Dermis blood vessel endothelial cell (primary cell): ENCODE measurements at regions not wholly inside any gene's neighbourhood (a gene's known extent, or its start where the extent isn't known, plus 50 kb on each side); places are given as distances from the start of the nearest gene placed in this dataset.
"Not testable (repeated sequence)": the region's sequence is repeated elsewhere in the genome, so short reads cannot be mapped to it uniquely, and the experiment has no call there.

Experiments used
- DNase-seq: peaks from one replicate; pipeline ENCODE4 v3.0.0; 2010

GRCh38 chr5:2829239-2829638 is 77.8 kb upstream of the IRX2 start:
- no peak for DNase-seq

DNA sequence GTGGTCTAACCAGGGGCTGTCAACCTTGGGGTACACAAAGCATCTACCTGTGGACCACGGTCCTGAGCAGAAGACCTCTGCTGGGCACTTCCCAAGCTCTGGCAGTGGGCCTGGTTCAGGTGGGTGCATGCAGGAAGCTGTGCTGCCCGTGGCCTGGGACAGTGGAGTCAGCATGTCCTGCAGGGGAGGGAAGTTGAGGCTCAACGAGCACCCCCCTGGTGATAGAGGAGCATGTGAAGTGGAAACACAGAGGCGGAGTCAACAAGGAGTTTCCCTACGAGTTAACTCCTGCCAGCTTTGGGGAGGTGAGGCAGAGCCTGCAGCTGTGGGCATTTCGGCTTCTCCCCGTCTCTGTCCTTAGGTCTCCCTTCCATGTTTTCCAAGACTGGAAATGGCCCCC is 67.5 kb upstream of the IRX2 start:
- DNase-seq, result no peak

GRCh38 chr5:2817031-2817603 is 65.6 kb upstream of the IRX2 start:
- no peak for DNase-seq

DNA sequence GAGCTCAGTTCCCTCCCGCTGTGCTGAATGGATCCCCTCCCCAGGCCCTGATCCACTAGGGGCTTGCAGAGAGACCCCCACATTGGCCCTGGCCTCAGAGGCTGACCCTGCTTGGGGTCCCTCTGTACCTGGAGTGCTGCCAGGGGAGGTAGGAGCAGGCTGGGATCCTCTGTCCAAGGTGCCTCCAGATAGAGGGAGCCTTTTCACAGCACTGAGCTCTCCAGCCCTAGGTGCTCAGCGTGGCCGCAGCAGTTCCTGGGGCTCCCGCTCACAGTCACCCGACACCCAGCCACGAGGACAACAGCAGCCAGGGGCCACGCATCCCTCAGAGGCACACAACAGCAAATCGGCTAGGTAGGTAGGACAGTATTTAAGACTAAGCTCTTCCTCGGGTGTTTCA is 62.2 kb upstream of the IRX2 start:
- DNase-seq, result no peak

DNA sequence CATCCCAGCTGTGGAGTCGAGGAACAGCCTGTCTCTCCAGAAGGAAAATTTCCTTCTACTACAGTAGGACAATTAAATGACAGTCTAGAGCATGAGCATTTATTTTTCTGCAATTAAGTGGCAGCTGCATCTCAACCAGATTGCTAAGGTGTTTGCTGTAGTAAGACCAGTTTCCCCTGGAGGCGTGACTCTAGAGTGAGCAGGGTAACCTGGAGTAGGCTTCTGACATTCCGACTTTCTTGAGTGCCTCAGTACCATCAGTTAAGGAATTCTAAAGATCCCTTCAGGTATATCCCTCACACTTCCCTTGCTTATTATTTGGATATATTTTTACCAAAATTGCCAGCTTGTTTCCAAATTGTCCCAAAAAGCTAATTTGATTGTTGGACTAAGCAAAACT is 59.2 kb upstream of the IRX2 start:
- no peak for DNase-seq

GRCh38 chr5:2807244-2807643 is 55.8 kb upstream of the IRX2 start:
- DNase-seq, result not testable (repeated sequence)

GRCh38 chr5:2806176-2806575 is 54.7 kb upstream of the IRX2 start:
- no peak for DNase-seq

GRCh38 chr5:2805080-2805479 is 53.6 kb upstream of the IRX2 start:
- no peak for DNase-seq

DNA sequence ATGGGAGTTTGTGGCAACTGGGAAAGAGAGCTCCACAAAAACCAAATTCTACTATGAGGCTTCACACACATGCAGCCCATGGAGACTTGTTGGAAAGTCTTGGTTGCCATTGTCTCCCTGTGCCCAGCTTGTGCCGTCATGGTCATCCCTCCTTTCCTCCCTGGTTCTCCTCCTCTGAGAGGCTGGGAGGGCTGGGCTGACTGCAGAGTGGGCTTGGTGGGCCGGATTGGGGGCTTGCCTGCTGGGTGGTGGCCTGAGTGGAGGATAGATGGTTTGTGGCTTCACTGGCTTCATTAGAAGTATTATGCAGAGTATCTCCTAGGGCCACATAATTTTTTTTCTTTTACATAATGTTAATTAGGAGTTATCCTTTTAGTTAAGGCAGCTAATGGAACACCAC is 52.3 kb upstream of the IRX2 start:
- DNase-seq, result no peak

DNA sequence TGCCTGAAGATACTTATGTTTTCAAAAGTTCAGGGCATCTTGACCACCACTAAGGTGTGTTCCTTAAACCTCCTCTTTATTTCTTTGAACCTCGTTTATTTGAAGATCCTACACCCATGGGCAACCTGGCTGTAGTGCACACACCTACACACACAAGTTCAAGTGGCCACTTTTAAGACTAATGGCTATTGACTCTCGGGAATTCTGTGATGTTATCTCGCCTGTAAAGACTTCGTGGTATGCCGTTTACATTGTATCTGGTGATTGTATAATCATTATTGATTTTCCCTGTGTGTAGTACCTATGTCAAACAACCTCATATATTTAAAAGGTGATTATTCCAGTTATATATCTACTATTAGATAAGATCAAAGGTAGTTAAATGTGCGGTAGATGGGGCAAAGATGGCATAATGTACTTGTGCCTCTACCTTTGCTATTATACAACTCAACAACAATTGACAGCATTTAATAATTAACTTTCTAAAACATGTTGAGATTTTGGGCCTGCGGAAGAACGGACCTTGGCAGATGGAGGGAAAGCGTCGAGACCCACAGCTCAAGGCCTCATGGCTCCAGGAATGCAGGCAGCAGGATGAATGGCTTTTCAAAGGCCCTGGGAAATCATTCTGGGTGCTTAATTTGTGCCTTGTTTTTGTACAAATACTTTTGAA is 51.4 kb upstream of the IRX2 start:
- DNase-seq, result no peak

DNA sequence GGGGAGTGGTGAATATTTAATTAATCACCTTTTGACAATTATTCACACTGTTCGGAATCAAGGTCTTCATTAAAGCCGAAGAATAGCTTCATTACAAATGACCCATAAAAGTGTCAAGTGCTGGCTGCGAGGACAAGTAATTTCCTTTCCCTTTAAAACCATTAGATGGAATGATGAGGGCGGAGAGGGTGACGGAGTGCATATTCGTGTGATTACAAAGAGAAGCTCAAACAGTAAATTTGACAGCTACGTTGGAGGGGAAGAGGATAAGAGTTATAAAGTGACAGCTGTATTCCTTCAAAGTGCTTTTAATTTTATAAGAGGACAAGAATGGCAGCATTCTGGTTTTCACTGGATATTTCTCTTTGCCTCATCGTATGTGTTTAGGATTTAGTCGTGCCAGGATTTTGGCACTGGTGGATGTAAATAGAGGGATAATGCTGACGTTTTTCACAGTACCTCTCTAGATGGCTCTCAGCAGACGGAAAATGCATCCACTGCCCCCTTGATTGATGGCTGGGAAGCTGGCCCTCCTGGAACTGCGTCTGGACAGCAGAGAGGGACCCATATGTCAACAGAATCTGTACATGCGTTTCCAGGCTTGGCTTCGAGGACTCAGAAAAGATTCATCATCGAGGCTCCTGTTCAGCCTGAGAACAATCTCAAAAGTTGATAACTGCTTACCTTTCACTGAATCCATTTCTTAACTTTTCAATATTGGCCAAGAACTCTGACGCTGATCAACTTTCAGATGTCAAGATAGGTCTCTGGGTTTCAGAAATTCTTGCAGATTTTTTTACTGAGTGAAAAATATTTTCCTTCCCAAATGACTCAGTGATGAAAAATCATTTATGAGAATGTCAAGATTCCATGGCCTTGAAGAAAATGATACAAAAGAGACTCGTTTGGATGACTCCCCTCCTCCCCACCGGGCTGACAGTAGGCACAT is 50.4 kb upstream of the IRX2 start:
- DNase-seq, result no peak
